ENCODE measurements at regions not wholly inside any gene's neighbourhood (a gene's known extent, or its start where the extent isn't known, plus 50 kb on each side); places are given as distances from the start of the nearest gene placed in this dataset.

GRCh38 chr5:4881366-4882002 is 258.6 kb upstream of the ADAMTS16 start:
- Histone ChIP-seq H3K9me2 (ENCODE audit: insufficient read depth) (no peaks in the 10 kb centered on the region), H3K36me3 (ENCODE audit: insufficient read depth) (no peaks in the 10 kb centered on the region), H3K27ac (ENCODE audit: low read depth) (no peak overlapping the region), H3F3A (replicated peaks; ENCODE audit: low read depth) (no peaks in the 10 kb centered on the region), H4K20me1 (replicated peaks; ENCODE audit: insufficient read depth) (no peaks in the 10 kb centered on the region), H3K27me3 (ENCODE audit: insufficient read depth) (no peaks in the 10 kb centered on the region), H3K4me3 (no peak overlapping the region), H3K4me2 (no peak overlapping the region), H3K4me1 (ENCODE audit: insufficient read depth) (no peaks in the 10 kb centered on the region), H3K79me2 (replicated peaks; ENCODE audit: insufficient read depth) (no peaks in the 10 kb centered on the region), H2AFZ (no peak overlapping the region)
- ATAC-seq (no peak), DNase-seq (ENCODE audit: low spot score) (no peak)
- Mint-ChIP-seq H3K36me3 (ENCODE audit: low read depth) (no peaks in the 10 kb centered on the region), H3K9me3 (no peaks in the 10 kb centered on the region), H3K4me3 (no peak overlapping the region), H3K4me1 (peaks cover 4% of the 10 kb centered on the region; the same call in 1 of the 3 replicates), H3K27ac (no peak overlapping the region; the same call in 1 of the 2 replicates), H3K27me3 (ENCODE audit: insufficient read depth, low read depth, poor library complexity) (no peaks in the 10 kb centered on the region)
- TF ChIP-seq STAT1 (IDR thresholded peaks at IDR 0.05; ENCODE audit: unreplicated experiment) (no peak), ETS1 (IDR thresholded peaks at IDR 0.05) (no peak), NANOG (IDR thresholded peaks at IDR 0.05; ENCODE audit: borderline replicate concordance) (no peak), ZNF462 (CRISPR knock-in tag; IDR thresholded peaks at IDR 0.05) (no peak), REST (IDR thresholded peaks at IDR 0.05; ENCODE audit: unreplicated experiment) (no peak), JUNB (IDR thresholded peaks at IDR 0.05; ENCODE audit: unreplicated experiment) (no peak)

Measured in GM23338 (cell line).